WI38 (cell line): ENCODE measurements at regions not wholly inside any gene's neighbourhood (a gene's known extent, or its start where the extent isn't known, plus 50 kb on each side); places are given as distances from the start of the nearest gene placed in this dataset.
A peak's percentile ranks its signal among the peaks of the same experiment; 100 is the strongest.

ENCODE experiments used
- H3K4me3 ChIP-seq: 2 replicates; pipeline ENCODE4 v1.5.1; 2011; ENCODE audit warnings: low read depth, mild to moderate bottlenecking, control low read depth, low read length
- TF ChIP-seq, protein P1 (sequence below): IDR thresholded peaks from 2 replicates; pipeline ENCODE4 v1.5.1; 2012; ENCODE audit warnings: low read depth, mild to moderate bottlenecking, control low read depth, low read length

DNA sequence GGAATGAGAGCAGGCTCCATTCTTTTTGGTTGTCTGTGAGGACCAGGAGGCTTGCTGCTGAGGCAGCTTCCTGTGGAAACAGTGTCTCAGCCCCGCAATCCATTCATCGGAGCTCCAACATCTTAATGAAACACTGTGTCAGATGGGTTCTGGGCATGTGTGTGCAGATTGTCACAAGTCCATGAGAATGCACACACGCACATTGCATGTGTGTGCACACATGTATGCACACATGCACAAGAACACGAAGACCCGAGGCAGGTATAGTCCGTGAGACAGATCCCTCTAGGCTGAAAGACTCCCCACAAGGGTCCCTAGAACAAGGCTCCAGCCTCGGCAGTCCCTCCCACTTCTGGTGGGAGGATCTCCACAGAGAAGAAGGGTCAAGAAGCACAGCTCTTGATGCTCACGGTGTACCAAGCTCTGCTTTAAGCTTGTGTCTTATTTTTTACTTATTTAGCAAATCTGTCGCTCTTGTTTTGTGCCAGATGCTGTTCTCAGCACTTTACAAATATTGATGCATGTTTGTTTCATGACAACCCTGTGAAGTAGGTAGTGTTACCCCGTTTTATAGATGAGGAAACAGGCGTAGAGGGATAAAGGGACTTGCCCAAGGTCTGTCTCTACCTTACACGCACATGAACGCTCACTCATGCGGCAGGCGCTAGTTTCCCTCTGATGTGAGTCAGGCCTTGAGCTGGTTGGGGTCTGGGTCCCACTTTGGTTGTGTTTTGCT lies 213.1 kb downstream of the SEC14L1 start:
- TF ChIP-seq, protein P1, sequence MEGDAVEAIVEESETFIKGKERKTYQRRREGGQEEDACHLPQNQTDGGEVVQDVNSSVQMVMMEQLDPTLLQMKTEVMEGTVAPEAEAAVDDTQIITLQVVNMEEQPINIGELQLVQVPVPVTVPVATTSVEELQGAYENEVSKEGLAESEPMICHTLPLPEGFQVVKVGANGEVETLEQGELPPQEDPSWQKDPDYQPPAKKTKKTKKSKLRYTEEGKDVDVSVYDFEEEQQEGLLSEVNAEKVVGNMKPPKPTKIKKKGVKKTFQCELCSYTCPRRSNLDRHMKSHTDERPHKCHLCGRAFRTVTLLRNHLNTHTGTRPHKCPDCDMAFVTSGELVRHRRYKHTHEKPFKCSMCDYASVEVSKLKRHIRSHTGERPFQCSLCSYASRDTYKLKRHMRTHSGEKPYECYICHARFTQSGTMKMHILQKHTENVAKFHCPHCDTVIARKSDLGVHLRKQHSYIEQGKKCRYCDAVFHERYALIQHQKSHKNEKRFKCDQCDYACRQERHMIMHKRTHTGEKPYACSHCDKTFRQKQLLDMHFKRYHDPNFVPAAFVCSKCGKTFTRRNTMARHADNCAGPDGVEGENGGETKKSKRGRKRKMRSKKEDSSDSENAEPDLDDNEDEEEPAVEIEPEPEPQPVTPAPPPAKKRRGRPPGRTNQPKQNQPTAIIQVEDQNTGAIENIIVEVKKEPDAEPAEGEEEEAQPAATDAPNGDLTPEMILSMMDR = no peak
- H3K4me3 ChIP-seq = no peak overlapping the region; the same call in 1 of the 2 replicates

DNA sequence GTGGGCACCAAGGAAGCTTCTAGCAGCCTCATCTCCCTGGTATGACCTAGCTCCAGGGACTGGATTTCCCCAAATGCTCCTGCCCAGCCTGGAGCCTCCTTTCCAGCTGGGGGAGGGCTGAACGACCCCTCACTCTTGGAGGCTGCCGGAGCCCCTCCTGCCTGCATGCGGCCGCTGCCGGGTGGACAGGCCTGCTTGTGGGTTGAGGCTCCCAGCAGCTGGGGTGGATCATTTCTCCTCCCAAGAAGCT lies 213.6 kb downstream of the SEC14L1 start:
- H3K4me3 ChIP-seq = peak overlapping the region; percentile 26
- TF ChIP-seq, protein P1 = no peak

DNA sequence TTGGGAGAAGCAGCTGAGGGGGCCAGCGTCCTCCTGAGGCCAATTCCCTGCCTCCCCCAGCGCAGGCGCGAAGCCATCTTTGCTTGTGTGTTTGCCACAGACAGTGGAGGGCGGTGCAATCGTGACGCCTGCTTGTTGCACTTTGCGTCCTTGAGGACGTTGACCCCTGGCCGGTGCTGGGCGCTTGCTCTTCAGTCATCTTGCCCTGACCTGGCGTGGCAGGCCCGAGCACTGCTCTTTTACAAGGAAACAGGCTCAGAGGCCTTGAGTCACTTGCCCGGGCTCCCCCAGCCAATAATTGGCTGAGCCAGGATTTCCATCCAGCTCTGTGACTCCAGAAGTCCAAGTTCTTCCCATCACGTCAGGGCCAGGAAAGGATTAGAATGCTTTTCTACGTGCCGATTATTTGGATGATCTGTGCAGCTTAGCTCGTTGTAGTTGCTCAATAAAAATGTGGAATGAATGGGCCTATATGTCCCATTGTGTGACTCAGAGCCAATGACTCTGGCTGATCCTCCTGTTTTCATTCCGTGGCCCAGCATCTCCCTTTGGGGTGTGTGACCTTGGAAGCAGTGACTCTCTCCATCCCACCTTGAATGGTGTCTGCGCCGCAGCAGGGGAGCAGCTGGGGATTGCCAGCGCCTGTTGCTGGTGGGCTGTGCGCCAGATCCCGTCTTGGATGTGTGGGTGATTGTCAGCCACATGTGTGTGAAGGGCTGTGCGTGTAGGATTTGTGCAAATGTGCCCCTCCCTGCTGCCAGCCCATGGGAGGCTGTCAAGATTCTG lies 214.1 kb downstream of the SEC14L1 start:
- peak overlapping the region; percentile 26 for H3K4me3 ChIP-seq

DNA sequence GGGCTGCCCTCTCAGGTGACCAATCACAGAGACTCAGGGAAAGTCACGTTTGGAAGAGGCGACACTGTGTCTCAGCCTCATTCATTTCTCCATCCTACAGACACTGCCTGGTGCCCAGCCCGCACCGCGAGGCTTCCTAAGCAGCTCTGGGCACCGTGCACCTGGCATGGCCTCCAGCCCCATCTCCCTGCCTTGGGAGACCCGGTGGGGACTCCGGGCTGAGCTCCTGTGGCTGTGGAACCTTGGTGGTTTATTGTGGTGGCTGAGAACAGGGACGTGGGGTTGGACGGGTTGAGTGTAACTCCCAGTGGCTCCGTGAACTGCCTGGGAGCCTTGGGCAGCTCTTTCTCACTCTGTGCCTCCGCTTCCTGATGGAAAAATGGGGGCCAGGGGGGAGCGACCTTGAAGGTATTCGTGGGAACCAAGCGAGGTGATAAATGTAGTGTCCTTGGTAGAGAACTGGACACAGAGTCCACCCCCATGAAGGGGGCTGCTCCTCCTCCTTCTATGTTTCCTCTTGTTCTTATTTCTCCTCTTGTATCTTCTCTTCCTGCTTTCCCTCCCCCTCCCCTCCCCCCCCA lies 215.4 kb downstream of the SEC14L1 start:
- TF ChIP-seq, protein P1 = no peak
- H3K4me3 ChIP-seq = no peak overlapping the region

More for the DNA sequence above, 214.1 kb downstream of the SEC14L1 start:
- TF ChIP-seq, protein P1 = no peak

DNA sequence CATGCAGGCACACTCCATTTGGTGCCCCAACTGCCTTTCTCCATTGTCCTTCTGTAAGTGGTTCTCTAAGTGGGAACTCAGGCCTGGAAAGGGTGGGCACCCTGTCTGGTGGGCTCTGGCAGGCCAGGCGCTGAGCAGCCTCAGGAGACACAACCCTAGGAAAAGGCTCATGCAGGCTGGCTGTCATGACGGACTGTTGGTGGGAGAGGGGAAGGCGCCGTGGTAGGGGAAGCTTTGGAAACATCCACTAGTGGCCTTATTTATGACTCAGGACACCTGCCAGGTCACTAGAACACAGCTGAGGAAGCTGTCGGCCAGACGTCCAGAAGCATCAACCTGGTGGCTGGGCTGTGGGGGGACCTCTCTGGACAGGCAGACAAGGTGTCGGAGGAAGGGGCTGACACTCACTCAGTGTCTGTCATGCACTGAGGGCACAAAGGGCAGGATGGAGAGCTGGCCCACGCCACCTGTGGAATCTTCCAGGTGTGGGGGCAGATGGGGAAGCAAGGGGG lies 216.0 kb downstream of the SEC14L1 start:
- TF ChIP-seq, protein P1 = no peak
- no peak overlapping the region for H3K4me3 ChIP-seq

DNA sequence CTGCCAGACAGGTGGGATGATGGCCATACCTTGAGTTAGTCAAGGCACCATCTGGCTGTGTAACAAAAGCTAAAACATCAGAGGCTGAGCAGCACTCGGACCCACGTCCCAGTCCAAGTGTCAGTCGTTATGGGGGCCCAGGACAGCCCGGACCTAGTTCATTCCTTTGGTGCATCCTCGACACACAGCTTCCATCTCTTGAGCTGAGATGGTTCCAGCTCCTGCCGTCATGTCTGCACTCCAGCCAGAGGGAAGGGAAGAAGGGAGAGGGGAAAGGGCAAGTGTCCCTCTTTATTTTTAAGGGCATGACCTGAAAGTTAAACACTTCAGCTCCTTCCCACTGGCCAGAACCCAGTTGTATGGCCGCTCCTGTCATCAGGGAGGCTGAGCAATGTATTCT lies 218.0 kb downstream of the SEC14L1 start:
- H3K4me3 ChIP-seq = no peak overlapping the region
- TF ChIP-seq, protein P1 = no peak

DNA sequence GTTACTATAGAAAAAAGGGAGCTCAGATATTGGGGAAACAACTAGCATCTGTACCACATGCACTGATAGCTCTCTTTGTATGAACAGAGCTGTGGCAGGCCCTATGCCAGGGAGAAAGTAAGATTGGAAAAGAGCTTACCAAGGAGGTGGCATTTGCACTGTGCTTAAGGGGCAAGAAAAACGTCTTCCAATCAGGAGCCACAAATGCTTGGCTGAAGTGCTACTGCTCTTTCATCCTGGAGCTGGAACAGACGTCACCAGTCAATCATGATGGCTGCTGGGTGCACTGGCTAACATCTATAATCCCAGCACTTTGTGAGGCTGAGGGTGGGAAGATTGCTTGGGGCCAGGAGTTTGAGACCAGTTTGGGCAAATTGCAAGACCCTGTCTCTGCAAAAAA lies 218.5 kb downstream of the SEC14L1 start:
- no peak overlapping the region for H3K4me3 ChIP-seq
- TF ChIP-seq, protein P1 = no peak
